Lung microvascular endothelial cell (primary cell): ENCODE measurements at regions not wholly inside any gene's neighbourhood (a gene's known extent, or its start where the extent isn't known, plus 50 kb on each side); places are given as distances from the start of the nearest gene placed in this dataset.
"Not testable (repeated sequence)": the region's sequence is repeated elsewhere in the genome, so short reads cannot be mapped to it uniquely, and the experiment has no call there.

Source experiments
- DNase-seq, 2 donors: peaks; one replicate each; pipeline versions ENCODE4 v3.0.0 to v3.0.0-alpha.2; 2010; ENCODE audit warnings: low read depth in 2 of 2

GRCh38 chr11:71153005-71153390 lies 99.4 kb downstream of the SHANK2 start:
- DNase-seq, result no peak

GRCh38 chr11:71152312-71153004 lies 99.9 kb downstream of the SHANK2 start:
- not testable (repeated sequence) for DNase-seq

GRCh38 chr11:71151561-71151960 lies 100.8 kb downstream of the SHANK2 start:
- DNase-seq, result no peak

- DNase-seq, result no peak
Observed at GRCh38 chr11:71150859-71151258, 101.5 kb downstream of the SHANK2 start.

GRCh38 chr11:71148716-71149115 lies 103.7 kb downstream of the SHANK2 start:
- DNase-seq, result no peak

GRCh38 chr11:71147331-71147730 lies 105.0 kb downstream of the SHANK2 start:
- no peak for DNase-seq

GRCh38 chr11:71146846-71147245 lies 105.5 kb downstream of the SHANK2 start:
- DNase-seq, result no peak

GRCh38 chr11:71145988-71146824 lies 106.2 kb downstream of the SHANK2 start:
- no peak for DNase-seq

GRCh38 chr11:71145368-71145767 lies 107.0 kb downstream of the SHANK2 start:
- no peak for DNase-seq

GRCh38 chr11:71144736-71145135 lies 107.6 kb downstream of the SHANK2 start:
- no peak for DNase-seq

- DNase-seq, result no peak
Observed at GRCh38 chr11:71144010-71144409, 108.4 kb downstream of the SHANK2 start.

GRCh38 chr11:71140206-71140919 lies 112.0 kb downstream of the SHANK2 start:
- no peak for DNase-seq

- DNase-seq, result no peak
Observed at GRCh38 chr11:71139516-71140205, 112.7 kb downstream of the SHANK2 start.

- no peak for DNase-seq
Observed at GRCh38 chr11:71138737-71139425, 113.5 kb downstream of the SHANK2 start.

- DNase-seq, result no peak
Observed at GRCh38 chr11:71137376-71137775, 115.0 kb downstream of the SHANK2 start.

- DNase-seq, result no peak
Observed at GRCh38 chr11:71136095-71136845, 116.1 kb downstream of the SHANK2 start.

GRCh38 chr11:71135112-71135511 lies 117.3 kb downstream of the SHANK2 start:
- DNase-seq, result no peak

- DNase-seq, result no peak
Observed at GRCh38 chr11:71133946-71134345, 118.4 kb downstream of the SHANK2 start.

GRCh38 chr11:71131861-71132260 lies 120.5 kb downstream of the SHANK2 start:
- DNase-seq, result no peak

- DNase-seq, result no peak
Observed at GRCh38 chr11:71130106-71130505, 122.3 kb downstream of the SHANK2 start.
